AG08396 (cell line): ENCODE measurements at regions not wholly inside any gene's neighbourhood (a gene's known extent, or its start where the extent isn't known, plus 50 kb on each side); places are given as distances from the start of the nearest gene placed in this dataset.
"Not testable (repeated sequence)": the region's sequence is repeated elsewhere in the genome, so short reads cannot be mapped to it uniquely, and the experiment has no call there.

ENCODE experiments used
- DNase-seq: peaks from one replicate; pipeline ENCODE4 v3.0.0; 2012; ENCODE audit warnings: low spot score, mixed read lengths

- DNase-seq: peak; percentile 44
Measured at GRCh38 chr10:94125856-94126255, 132.1 kb downstream of the PLCE1 start.

GRCh38 chr10:94129393-94130130, 135.8 kb downstream of the PLCE1 start:
- peak; percentile 54 for DNase-seq

GRCh38 chr10:94131885-94132284, 138.2 kb downstream of the PLCE1 start:
- no peak for DNase-seq

GRCh38 chr10:94133239-94133638, 139.5 kb downstream of the PLCE1 start:
- DNase-seq: peak; percentile 16

- no peak for DNase-seq
Measured at GRCh38 chr10:94137747-94138146, 144.0 kb downstream of the PLCE1 start.

GRCh38 chr10:94138391-94138790, 144.7 kb downstream of the PLCE1 start:
- no peak for DNase-seq

GRCh38 chr10:94143261-94143660, 149.5 kb downstream of the PLCE1 start:
- DNase-seq: no peak

GRCh38 chr10:94146313-94146712, 152.6 kb downstream of the PLCE1 start:
- DNase-seq: no peak

GRCh38 chr10:94146746-94147145, 153.0 kb downstream of the PLCE1 start:
- no peak for DNase-seq

GRCh38 chr10:94149702-94150101, 156.0 kb downstream of the PLCE1 start:
- DNase-seq: no peak

- DNase-seq: no peak
Measured at GRCh38 chr10:94150541-94151184, 156.9 kb downstream of the PLCE1 start.

- no peak for DNase-seq
Measured at GRCh38 chr10:94155722-94156271, 162.1 kb downstream of the PLCE1 start.

GRCh38 chr10:94156453-94156852, 162.7 kb downstream of the PLCE1 start:
- DNase-seq: no peak

- DNase-seq: not testable (repeated sequence)
Measured at GRCh38 chr10:94165158-94165611, 171.5 kb downstream of the PLCE1 start.

GRCh38 chr10:94172332-94172731, 178.6 kb downstream of the PLCE1 start:
- DNase-seq: no peak

- no peak for DNase-seq
Measured at GRCh38 chr10:94173594-94173993, 179.9 kb downstream of the PLCE1 start.

GRCh38 chr10:94174838-94175237, 181.1 kb downstream of the PLCE1 start:
- no peak for DNase-seq

- DNase-seq: no peak
Measured at GRCh38 chr10:94178475-94179253, 184.1 kb downstream of the NOC3L start.

- no peak for DNase-seq
Measured at GRCh38 chr10:94180576-94180975, 182.2 kb downstream of the NOC3L start.

- peak; percentile 59 for DNase-seq
Measured at GRCh38 chr10:94183666-94184264, 179.0 kb downstream of the NOC3L start.

GRCh38 chr10:94186722-94187121, 176.0 kb downstream of the NOC3L start:
- DNase-seq: no peak

- DNase-seq: no peak
Measured at GRCh38 chr10:94192333-94192732, 170.4 kb downstream of the NOC3L start.
